GM12878 (cell line): ENCODE measurements at regions not wholly inside any gene's neighbourhood (a gene's known extent, or its start where the extent isn't known, plus 50 kb on each side); places are given as distances from the start of the nearest gene placed in this dataset.

Source experiments
- CBFB ChIP-seq: IDR thresholded peaks from 2 replicates; pipeline ENCODE4 v1.6.1; 2016; ENCODE audit warnings: antibody characterized with exemption, low read depth
- KLF5 ChIP-seq: fragments of 450-650 bp; IDR thresholded peaks from 2 replicates; pipeline ENCODE4 v1.6.1; 2014; ENCODE audit warnings: mild to moderate bottlenecking; ENCODE audit not compliant: partially characterized antibody
- SUPT20H ChIP-seq: IDR thresholded peaks from 2 replicates; pipeline ENCODE4 v1.6.1; 2011; ENCODE audit warnings: low read depth, mild to moderate bottlenecking, low read length, moderate library complexity, borderline replicate concordance; ENCODE audit not compliant: control insufficient read depth
- ZNF24 ChIP-seq: fragments of 450-650 bp; IDR thresholded peaks from 2 replicates; pipeline ENCODE4 v1.6.1; 2017; ENCODE audit warnings: antibody characterized with exemption, mild to moderate bottlenecking
- ZNF274 ChIP-seq: IDR thresholded peaks from one replicate; pipeline ENCODE4 v1.8.0; 2011; ENCODE audit not compliant: insufficient read length, insufficient read depth
- TF ChIP-seq, protein P1 (sequence below): fragments of 450-650 bp; formaldehyde crosslinking; IDR thresholded peaks from 2 replicates; pipeline ENCODE4 v1.4.0; 2022; ENCODE audit warnings: mild to moderate bottlenecking, moderate library complexity
- TF ChIP-seq, protein P2 (sequence below): fragments of 450-650 bp; IDR thresholded peaks from 2 replicates; pipeline ENCODE4 v1.6.1; 2017; ENCODE audit warnings: low read depth, mild to moderate bottlenecking, moderate library complexity
- TF ChIP-seq, protein P3 (sequence below): IDR thresholded peaks from 2 replicates; pipeline ENCODE4 v1.6.1; 2012; ENCODE audit warnings: mild to moderate bottlenecking, low read depth, low read length

DNA sequence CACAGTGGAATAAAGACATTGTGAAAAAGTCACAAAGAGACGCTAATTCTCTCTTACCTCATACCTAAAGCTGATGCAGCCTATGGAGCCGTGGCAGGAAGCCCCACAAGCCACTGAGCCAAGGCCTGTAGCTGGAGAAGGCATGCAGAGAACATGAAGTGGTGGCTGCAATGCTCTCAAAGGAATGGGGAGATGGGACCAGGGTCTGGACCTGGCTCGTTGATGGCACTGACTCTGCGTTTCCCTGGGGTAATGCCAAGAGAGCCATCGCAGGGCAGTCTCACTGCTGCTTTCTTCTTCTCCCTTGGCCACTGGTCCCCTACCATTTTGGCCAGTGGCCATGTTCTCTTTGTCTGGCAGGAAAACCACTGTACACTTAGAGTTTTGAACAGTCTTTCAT lies 329.9 kb upstream of the ZMIZ1 start (continued):
- TF ChIP-seq, protein P1, sequence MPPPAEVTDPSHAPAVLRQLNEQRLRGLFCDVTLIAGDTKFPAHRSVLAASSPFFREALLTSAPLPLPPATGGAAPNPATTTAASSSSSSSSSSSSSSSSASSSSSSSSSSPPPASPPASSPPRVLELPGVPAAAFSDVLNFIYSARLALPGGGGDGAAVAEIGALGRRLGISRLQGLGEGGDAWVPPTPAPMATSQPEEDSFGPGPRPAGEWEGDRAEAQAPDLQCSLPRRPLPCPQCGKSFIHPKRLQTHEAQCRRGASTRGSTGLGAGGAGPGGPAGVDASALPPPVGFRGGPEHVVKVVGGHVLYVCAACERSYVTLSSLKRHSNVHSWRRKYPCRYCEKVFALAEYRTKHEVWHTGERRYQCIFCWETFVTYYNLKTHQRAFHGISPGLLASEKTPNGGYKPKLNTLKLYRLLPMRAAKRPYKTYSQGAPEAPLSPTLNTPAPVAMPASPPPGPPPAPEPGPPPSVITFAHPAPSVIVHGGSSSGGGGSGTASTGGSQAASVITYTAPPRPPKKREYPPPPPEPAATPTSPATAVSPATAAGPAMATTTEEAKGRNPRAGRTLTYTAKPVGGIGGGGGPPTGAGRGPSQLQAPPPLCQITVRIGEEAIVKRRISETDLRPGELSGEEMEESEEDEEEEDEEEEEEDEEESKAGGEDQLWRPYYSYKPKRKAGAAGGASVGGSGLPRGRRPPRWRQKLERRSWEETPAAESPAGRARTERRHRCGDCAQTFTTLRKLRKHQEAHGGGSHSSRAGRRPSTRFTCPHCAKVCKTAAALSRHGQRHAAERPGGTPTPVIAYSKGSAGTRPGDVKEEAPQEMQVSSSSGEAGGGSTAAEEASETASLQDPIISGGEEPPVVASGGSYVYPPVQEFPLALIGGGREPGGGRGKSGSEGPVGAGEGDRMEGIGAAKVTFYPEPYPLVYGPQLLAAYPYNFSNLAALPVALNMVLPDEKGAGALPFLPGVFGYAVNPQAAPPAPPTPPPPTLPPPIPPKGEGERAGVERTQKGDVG (CRISPR knock-in tag) = no peak
- TF ChIP-seq CBFB (no peak), ZNF274 (no peak), SUPT20H (no peak), ZNF24 (no peak), KLF5 (no peak)
- TF ChIP-seq, protein P2, sequence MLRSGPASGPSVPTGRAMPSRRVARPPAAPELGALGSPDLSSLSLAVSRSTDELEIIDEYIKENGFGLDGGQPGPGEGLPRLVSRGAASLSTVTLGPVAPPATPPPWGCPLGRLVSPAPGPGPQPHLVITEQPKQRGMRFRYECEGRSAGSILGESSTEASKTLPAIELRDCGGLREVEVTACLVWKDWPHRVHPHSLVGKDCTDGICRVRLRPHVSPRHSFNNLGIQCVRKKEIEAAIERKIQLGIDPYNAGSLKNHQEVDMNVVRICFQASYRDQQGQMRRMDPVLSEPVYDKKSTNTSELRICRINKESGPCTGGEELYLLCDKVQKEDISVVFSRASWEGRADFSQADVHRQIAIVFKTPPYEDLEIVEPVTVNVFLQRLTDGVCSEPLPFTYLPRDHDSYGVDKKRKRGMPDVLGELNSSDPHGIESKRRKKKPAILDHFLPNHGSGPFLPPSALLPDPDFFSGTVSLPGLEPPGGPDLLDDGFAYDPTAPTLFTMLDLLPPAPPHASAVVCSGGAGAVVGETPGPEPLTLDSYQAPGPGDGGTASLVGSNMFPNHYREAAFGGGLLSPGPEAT = no peak
- TF ChIP-seq, protein P3, sequence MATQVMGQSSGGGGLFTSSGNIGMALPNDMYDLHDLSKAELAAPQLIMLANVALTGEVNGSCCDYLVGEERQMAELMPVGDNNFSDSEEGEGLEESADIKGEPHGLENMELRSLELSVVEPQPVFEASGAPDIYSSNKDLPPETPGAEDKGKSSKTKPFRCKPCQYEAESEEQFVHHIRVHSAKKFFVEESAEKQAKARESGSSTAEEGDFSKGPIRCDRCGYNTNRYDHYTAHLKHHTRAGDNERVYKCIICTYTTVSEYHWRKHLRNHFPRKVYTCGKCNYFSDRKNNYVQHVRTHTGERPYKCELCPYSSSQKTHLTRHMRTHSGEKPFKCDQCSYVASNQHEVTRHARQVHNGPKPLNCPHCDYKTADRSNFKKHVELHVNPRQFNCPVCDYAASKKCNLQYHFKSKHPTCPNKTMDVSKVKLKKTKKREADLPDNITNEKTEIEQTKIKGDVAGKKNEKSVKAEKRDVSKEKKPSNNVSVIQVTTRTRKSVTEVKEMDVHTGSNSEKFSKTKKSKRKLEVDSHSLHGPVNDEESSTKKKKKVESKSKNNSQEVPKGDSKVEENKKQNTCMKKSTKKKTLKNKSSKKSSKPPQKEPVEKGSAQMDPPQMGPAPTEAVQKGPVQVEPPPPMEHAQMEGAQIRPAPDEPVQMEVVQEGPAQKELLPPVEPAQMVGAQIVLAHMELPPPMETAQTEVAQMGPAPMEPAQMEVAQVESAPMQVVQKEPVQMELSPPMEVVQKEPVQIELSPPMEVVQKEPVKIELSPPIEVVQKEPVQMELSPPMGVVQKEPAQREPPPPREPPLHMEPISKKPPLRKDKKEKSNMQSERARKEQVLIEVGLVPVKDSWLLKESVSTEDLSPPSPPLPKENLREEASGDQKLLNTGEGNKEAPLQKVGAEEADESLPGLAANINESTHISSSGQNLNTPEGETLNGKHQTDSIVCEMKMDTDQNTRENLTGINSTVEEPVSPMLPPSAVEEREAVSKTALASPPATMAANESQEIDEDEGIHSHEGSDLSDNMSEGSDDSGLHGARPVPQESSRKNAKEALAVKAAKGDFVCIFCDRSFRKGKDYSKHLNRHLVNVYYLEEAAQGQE = no peak
